Lower lobe of right lung (tissue), 2 donors: ENCODE measurements at regions not wholly inside any gene's neighbourhood (a gene's known extent, or its start where the extent isn't known, plus 50 kb on each side); places are given as distances from the start of the nearest gene placed in this dataset.

ENCODE experiments used
- ATAC-seq, 2 donors: fragments of 200-7000 bp; cut with Tn5 transposase; one replicate each; pipeline ENCODE4 v1.9.1; 2020 to 2022; ENCODE audit warnings: mild to moderate bottlenecking in 2 of 2, moderate library complexity in 2 of 2
- DNase-seq: peaks from one replicate; pipeline ENCODE4 v3.0.0-alpha.2; 2020
- H3K27ac ChIP-seq: fragments of 200-600 bp; one replicate; pipeline ENCODE4 v1.8.0; 2022
- H3K27me3 ChIP-seq: fragments of 200-600 bp; one replicate; pipeline ENCODE4 v1.8.0; 2022; ENCODE audit warnings: low read depth
- H3K36me3 ChIP-seq: fragments of 200-600 bp; one replicate; pipeline ENCODE4 v1.8.0; 2022; ENCODE audit warnings: mild to moderate bottlenecking
- H3K4me1 ChIP-seq: fragments of 200-600 bp; one replicate; pipeline ENCODE4 v1.8.0; 2022
- H3K4me3 ChIP-seq: fragments of 200-600 bp; one replicate; pipeline ENCODE4 v1.8.0; 2022; ENCODE audit warnings: mild to moderate bottlenecking
- H3K9me3 ChIP-seq: fragments of 200-600 bp; one replicate; pipeline ENCODE4 v1.8.0; 2022
- intact Hi-C: fragments of 100-400 bp; cut with DNase I; formaldehyde crosslinking; loops from one replicate; pipeline ENCODE4 v1.11.0; 2022
- TF ChIP-seq, protein P1 (sequence below): fragments of 200-600 bp; IDR thresholded peaks from one replicate; pipeline ENCODE4 v1.8.0; 2022; ENCODE audit warnings: antibody characterized with exemption, mild to moderate bottlenecking
- donor health status: DM: no; HTN: yes; CAD: no; lungs with severe emphysema.

GRCh38 chr2:4122726-4123125 is 419.4 kb downstream of the DCDC2C start:
- no peak for ATAC-seq
- Histone ChIP-seq H3K36me3 (no peaks in the 10 kb centered on the region), H3K9me3 (no peaks in the 10 kb centered on the region), H3K4me3 (no peak overlapping the region), H3K27ac (no peak overlapping the region), H3K27me3 (no peaks in the 10 kb centered on the region), H3K4me1 (no peaks in the 10 kb centered on the region)
- intact Hi-C loops: no loop called here
- DNase-seq: no peak
- TF ChIP-seq, protein P1, sequence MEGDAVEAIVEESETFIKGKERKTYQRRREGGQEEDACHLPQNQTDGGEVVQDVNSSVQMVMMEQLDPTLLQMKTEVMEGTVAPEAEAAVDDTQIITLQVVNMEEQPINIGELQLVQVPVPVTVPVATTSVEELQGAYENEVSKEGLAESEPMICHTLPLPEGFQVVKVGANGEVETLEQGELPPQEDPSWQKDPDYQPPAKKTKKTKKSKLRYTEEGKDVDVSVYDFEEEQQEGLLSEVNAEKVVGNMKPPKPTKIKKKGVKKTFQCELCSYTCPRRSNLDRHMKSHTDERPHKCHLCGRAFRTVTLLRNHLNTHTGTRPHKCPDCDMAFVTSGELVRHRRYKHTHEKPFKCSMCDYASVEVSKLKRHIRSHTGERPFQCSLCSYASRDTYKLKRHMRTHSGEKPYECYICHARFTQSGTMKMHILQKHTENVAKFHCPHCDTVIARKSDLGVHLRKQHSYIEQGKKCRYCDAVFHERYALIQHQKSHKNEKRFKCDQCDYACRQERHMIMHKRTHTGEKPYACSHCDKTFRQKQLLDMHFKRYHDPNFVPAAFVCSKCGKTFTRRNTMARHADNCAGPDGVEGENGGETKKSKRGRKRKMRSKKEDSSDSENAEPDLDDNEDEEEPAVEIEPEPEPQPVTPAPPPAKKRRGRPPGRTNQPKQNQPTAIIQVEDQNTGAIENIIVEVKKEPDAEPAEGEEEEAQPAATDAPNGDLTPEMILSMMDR: no peak

GRCh38 chr2:4130651-4131050 is 427.3 kb downstream of the DCDC2C start:
- ATAC-seq (no peak), DNase-seq (no peak)
- H3K27ac ChIP-seq: no peak overlapping the region
- no peak overlapping the region for H3K4me3 ChIP-seq
- intact Hi-C loops: no loop called here
- H3K36me3 ChIP-seq: no peaks in the 10 kb centered on the region
- TF ChIP-seq, protein P1: no peak
- peaks cover 22% of the 10 kb centered on the region for H3K9me3 ChIP-seq
- no peaks in the 10 kb centered on the region for H3K4me1 ChIP-seq
- H3K27me3 ChIP-seq: no peaks in the 10 kb centered on the region

- Histone ChIP-seq H3K4me3 (no peak overlapping the region), H3K4me1 (no peaks in the 10 kb centered on the region), H3K27ac (no peak overlapping the region), H3K9me3 (peaks cover 22% of the 10 kb centered on the region), H3K36me3 (no peaks in the 10 kb centered on the region), H3K27me3 (no peaks in the 10 kb centered on the region)
- DNase-seq (no peak), ATAC-seq (no peak)
- TF ChIP-seq, protein P1: no peak
- intact Hi-C loops: no loop called here
These were observed 431.5 kb downstream of the DCDC2C start for GRCh38 chr2:4134551-4135550.

DNA sequence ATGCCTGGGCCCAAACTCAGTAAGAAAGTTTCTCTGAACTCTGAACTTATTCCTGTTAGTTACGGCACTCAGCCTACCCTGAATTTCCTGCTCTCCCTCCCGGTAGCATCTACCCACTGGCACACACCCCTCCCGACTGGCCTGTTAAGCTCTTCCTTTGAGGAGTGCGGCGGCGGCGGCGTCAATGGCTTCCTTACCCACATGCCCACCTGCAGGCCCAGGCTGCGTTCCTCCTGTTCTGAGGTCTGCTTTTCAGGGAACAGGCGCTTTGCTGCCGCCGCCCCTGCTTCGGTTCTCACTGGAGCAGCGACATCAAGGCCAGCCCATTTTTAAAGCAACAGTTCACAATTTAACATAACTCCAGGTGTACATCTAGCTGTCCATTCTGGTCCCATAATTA is 432.4 kb downstream of the DCDC2C start:
- no peaks in the 10 kb centered on the region for H3K4me1 ChIP-seq
- TF ChIP-seq, protein P1: no peak
- H3K36me3 ChIP-seq: no peaks in the 10 kb centered on the region
- H3K27ac ChIP-seq: no peak overlapping the region
- intact Hi-C loops: no loop called here
- no peak for ATAC-seq
- no peaks in the 10 kb centered on the region for H3K27me3 ChIP-seq
- peaks cover 20% of the 10 kb centered on the region for H3K9me3 ChIP-seq
- no peak overlapping the region for H3K4me3 ChIP-seq
- DNase-seq: peak; percentile 45

DNA sequence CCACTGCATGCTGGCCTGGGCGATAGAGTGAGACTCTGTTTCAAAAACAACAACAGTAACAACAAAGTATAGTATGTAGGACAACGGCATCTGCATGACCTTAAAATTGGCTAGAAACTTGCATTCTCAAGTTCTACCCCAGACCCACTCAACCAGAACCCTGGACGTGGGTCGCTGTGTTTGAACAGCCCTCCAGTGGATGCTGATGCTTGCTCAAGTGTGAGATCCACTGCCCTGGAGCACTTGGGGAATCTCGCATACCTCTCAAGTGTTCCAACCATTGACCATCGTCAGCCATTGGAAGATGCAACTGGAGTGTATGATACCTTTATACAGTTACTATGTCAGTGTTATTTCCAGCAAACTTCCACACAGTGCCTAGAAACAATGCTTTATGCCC is 435.9 kb downstream of the DCDC2C start:
- TF ChIP-seq, protein P1: no peak
- peak in 1 of 2 donors; percentile 28 for ATAC-seq

More for the DNA sequence above, 435.9 kb downstream of the DCDC2C start:
- no peaks in the 10 kb centered on the region for H3K9me3 ChIP-seq
- H3K4me3 ChIP-seq: no peak overlapping the region
- H3K36me3 ChIP-seq: no peaks in the 10 kb centered on the region
- no peaks in the 10 kb centered on the region for H3K4me1 ChIP-seq
- H3K27ac ChIP-seq: no peak overlapping the region
- intact Hi-C loops: no loop called here
- DNase-seq: no peak
- H3K27me3 ChIP-seq: no peaks in the 10 kb centered on the region
